SK-N-SH (cell line): ENCODE measurements at regions not wholly inside any gene's neighbourhood (a gene's known extent, or its start where the extent isn't known, plus 50 kb on each side); places are given as distances from the start of the nearest gene placed in this dataset.

ENCODE experiments used
- CTCF ChIA-PET: fragments of 300-600, 350-600 bp; formaldehyde crosslinking; extraction: SDS; loops from one replicate; lab custom pipeline; 2021; lab: Yijun Ruan, JAX
- POLR2A ChIA-PET: fragments of 350-600 bp; sonication (Branson Sonifier 250); formaldehyde crosslinking; extraction: SDS; loops from one replicate; lab custom pipeline; 2020; ENCODE audit warnings: antibody characterized with exemption, inconsistent platforms; lab: Yijun Ruan, JAX
- DNase-seq: peaks from one replicate; pipeline ENCODE4 v3.0.0; 2012
- H2AFZ ChIP-seq: fragments of 200-600 bp; sonication (generic); 2 replicates; pipeline ENCODE4 v1.8.1; 2016; ENCODE audit warnings: antibody characterized with exemption, mild to moderate bottlenecking, low read depth
- H3F3A ChIP-seq: fragments of 200-600 bp; sonication (generic); replicated peaks from 2 replicates; pipeline ENCODE3; 2016; ENCODE audit warnings: antibody characterized with exemption, mild to moderate bottlenecking; ENCODE audit not compliant: insufficient read depth
- H3K27ac ChIP-seq, 2 experiments: fragments of 200-500 bp in 1 of 2; fragments of 200-600 bp in 1 of 2; sonication (Bioruptor generic) in 1 of 2; sonication (generic), shearing (Covaris generic) in 1 of 2; 2 replicates each; pipeline versions ENCODE4 v1.5.1 to v1.6.1; 2014 to 2016; ENCODE audit warnings: low read depth in 2 of 2, inconsistent platforms in 1 of 2, low read length in 1 of 2, mild to moderate bottlenecking in 1 of 2, mixed read lengths in 1 of 2
- H3K27me3 ChIP-seq: fragments of 200-600 bp; sonication (generic), shearing (Covaris generic); 2 replicates; pipeline ENCODE4 v1.6.1; 2016; ENCODE audit warnings: mixed run types; ENCODE audit not compliant: insufficient read depth
- H3K36me3 ChIP-seq, 2 experiments: fragments of 200-500 bp in 1 of 2; fragments of 200-600 bp in 1 of 2; sonication (Bioruptor generic) in 1 of 2; sonication (generic) in 1 of 2; replicated peaks in 1 of 2; 2 replicates each; pipeline versions ENCODE3 to v1.5.1; 2014 to 2016; ENCODE audit warnings: low read length in 1 of 2, mild to moderate bottlenecking in 1 of 2; ENCODE audit not compliant: insufficient read depth in 2 of 2, control insufficient read depth in 1 of 2
- H3K4me1 ChIP-seq, 2 experiments: fragments of 200-500 bp in 1 of 2; fragments of 200-600 bp in 1 of 2; sonication (Bioruptor generic) in 1 of 2; sonication (generic), shearing (Covaris generic) in 1 of 2; 2 replicates each; pipeline versions ENCODE4 v1.5.1 to v1.6.1; 2014 to 2016; ENCODE audit warnings: low read depth in 1 of 2, low read length in 1 of 2, mixed run types in 1 of 2; ENCODE audit not compliant: insufficient read depth in 2 of 2, control insufficient read depth in 1 of 2
- H3K4me2 ChIP-seq: fragments of 200-600 bp; sonication (generic), shearing (Covaris generic); 2 replicates; pipeline ENCODE4 v1.6.1; 2017; ENCODE audit warnings: mixed run types
- H3K4me3 ChIP-seq, 2 experiments: fragments of 200-500 bp in 1 of 2; fragments of 200-600 bp in 1 of 2; sonication (Bioruptor generic) in 1 of 2; sonication (generic), shearing (Covaris generic) in 1 of 2; 2 replicates each; pipeline versions ENCODE4 v1.5.1 to v1.8.1; 2014 to 2016; ENCODE audit warnings: low read depth in 2 of 2, inconsistent platforms in 1 of 2, low read length in 1 of 2, mild to moderate bottlenecking in 1 of 2, mixed read lengths in 1 of 2, moderate library complexity in 1 of 2
- H3K79me2 ChIP-seq: fragments of 200-600 bp; sonication (generic); 2 replicates; pipeline ENCODE4 v1.8.1; 2017; ENCODE audit warnings: mild to moderate bottlenecking; ENCODE audit not compliant: insufficient read depth
- H3K9ac ChIP-seq: fragments of 200-600 bp; sonication (generic); 2 replicates; pipeline ENCODE4 v1.6.1; 2017; ENCODE audit warnings: mixed run types
- H3K9me2 ChIP-seq: fragments of 200-600 bp; sonication (generic); 2 replicates; pipeline ENCODE4 v1.6.1; 2017; ENCODE audit warnings: mixed run types
- H3K9me3 ChIP-seq: fragments of 200-600 bp; sonication (generic); 2 replicates; pipeline ENCODE4 v1.6.1; 2017; ENCODE audit warnings: mixed run types, mild to moderate bottlenecking, moderate library complexity
- H4K20me1 ChIP-seq: fragments of 200-600 bp; sonication (generic); 2 replicates; pipeline ENCODE4 v1.6.1; 2017; ENCODE audit warnings: mild to moderate bottlenecking, mixed run types; ENCODE audit not compliant: insufficient read depth
- CHD2 ChIP-seq: fragments of 150-350 bp; IDR thresholded peaks from 2 replicates; pipeline ENCODE4 v1.6.1; 2018; ENCODE audit warnings: low read length; ENCODE audit not compliant: partially characterized antibody
- ELF1 ChIP-seq: IDR thresholded peaks from 2 replicates; pipeline ENCODE4 v1.4.0; 2012
- EZH2phosphoT487 ChIP-seq: fragments of 200-600 bp; sonication (generic); IDR thresholded peaks from 2 replicates; pipeline ENCODE4 v1.6.1; 2017; ENCODE audit warnings: low read depth, mixed run types, mild to moderate bottlenecking, antibody characterized with exemption, moderate library complexity, borderline replicate concordance
- FOSL2 ChIP-seq: IDR thresholded peaks from 2 replicates; pipeline ENCODE4 v1.4.0; 2012; ENCODE audit warnings: low read depth, mild to moderate bottlenecking, moderate library complexity, borderline replicate concordance
- FOXJ3 ChIP-seq: sonication (generic); formaldehyde crosslinking; IDR thresholded peaks from 2 replicates; pipeline ENCODE4 v1.5.1; 2020; ENCODE audit warnings: mild to moderate bottlenecking, missing genetic modification reagents
- FOXM1 ChIP-seq: IDR thresholded peaks from 2 replicates; pipeline ENCODE4 v1.4.0; 2012; ENCODE audit warnings: low read depth, mild to moderate bottlenecking
- GABPA ChIP-seq: IDR thresholded peaks from 2 replicates; pipeline ENCODE4 v1.4.0; 2012; ENCODE audit warnings: low read depth, mild to moderate bottlenecking
- GATA2 ChIP-seq: sonication (generic); formaldehyde crosslinking; IDR thresholded peaks from 2 replicates; pipeline ENCODE4 v1.5.0; 2020; ENCODE audit warnings: mild to moderate bottlenecking, missing genetic modification reagents
- JUND ChIP-seq: IDR thresholded peaks from 2 replicates; pipeline ENCODE4 v1.4.0; 2012
- MEF2A ChIP-seq: IDR thresholded peaks from 2 replicates; pipeline ENCODE4 v1.4.0; 2012; ENCODE audit warnings: low read depth, borderline replicate concordance
- NRF1 ChIP-seq: IDR thresholded peaks from 2 replicates; pipeline ENCODE4 v1.6.1; 2012; ENCODE audit warnings: low read depth, mild to moderate bottlenecking, low read length
- POLR2AphosphoS5 ChIP-seq: IDR thresholded peaks from 2 replicates; pipeline ENCODE4 v1.6.1; 2012; ENCODE audit warnings: low read depth, low read length
- RFX5 ChIP-seq: IDR thresholded peaks from 2 replicates; pipeline ENCODE4 v1.6.1; 2012; ENCODE audit warnings: mild to moderate bottlenecking, improper control_type of control experiment, low read length
- SIN3A ChIP-seq: IDR thresholded peaks from 2 replicates; pipeline ENCODE4 v1.6.1; 2012; ENCODE audit warnings: low read depth, mild to moderate bottlenecking, low read length, moderate library complexity, borderline replicate concordance
- TAF1 ChIP-seq: IDR thresholded peaks from 2 replicates; pipeline ENCODE4 v1.6.1; 2012; ENCODE audit warnings: low read depth, mild to moderate bottlenecking, low read length, moderate library complexity, borderline replicate concordance
- TEAD4 ChIP-seq: IDR thresholded peaks from 2 replicates; pipeline ENCODE4 v1.4.0; 2012; ENCODE audit warnings: mild to moderate bottlenecking, borderline replicate concordance; ENCODE audit not compliant: insufficient read depth
- YY1 ChIP-seq: IDR thresholded peaks from 2 replicates; pipeline ENCODE4 v1.4.0; 2012; ENCODE audit warnings: low read depth, mild to moderate bottlenecking
- WGBS: methylation state at CpG from one replicate; pipeline ENCODE4 v1.1.6; 2017; ENCODE audit warnings: low lambda C conversion rate; 5-methylcytosine and 5-hydroxymethylcytosine counted together
- TF ChIP-seq, protein P1 (sequence below): fragments of 200-600 bp; sonication (generic); IDR thresholded peaks from 2 replicates; pipeline ENCODE4 v1.6.1; 2017; ENCODE audit warnings: antibody characterized with exemption, mild to moderate bottlenecking, moderate library complexity
- TF ChIP-seq, protein P2 (sequence below): IDR thresholded peaks from 2 replicates; pipeline ENCODE4 v1.4.0; 2012; ENCODE audit warnings: low read depth
- TF ChIP-seq, protein P3 (sequence below): IDR thresholded peaks from 2 replicates; pipeline ENCODE4 v1.4.0; 2012; ENCODE audit warnings: low read depth, borderline replicate concordance

DNA sequence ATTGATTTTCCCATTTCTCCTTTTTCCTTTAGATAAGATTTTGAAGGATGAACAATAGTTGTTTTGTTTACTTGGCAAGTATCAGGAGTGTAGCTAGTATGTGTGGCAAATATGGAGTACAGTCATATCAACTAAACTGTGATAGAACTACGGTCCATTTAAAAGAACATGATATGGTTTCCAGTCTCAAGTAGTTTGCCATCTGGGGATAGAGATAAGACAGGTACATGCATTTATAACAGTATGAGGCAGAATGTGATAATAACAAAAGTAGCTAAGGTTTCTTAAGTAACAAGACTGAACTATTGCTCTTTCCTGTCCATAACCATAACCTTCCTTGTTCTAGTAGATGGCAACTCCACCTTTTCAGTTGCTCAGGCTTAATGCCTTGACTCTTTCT, 75.6 kb upstream of the TACR1 start:
- H3K4me3 ChIP-seq: no peak overlapping the region
- DNase-seq: no peak
- H3K27ac ChIP-seq: no peak overlapping the region
- H3F3A ChIP-seq: peaks cover 11% of the 10 kb centered on the region
- no peaks in the 10 kb centered on the region for H3K36me3 ChIP-seq
- H3K27me3 ChIP-seq: no peaks in the 10 kb centered on the region
- H3K4me2 ChIP-seq: no peak overlapping the region
- WGBS: 96% methylated on average over 1 of the region's 1 CpG
- H4K20me1 ChIP-seq: no peaks in the 10 kb centered on the region
- H3K4me1 ChIP-seq: peaks cover 0 to 14% of the 10 kb centered on the region in 2 experiments; a peak in 2 of 4 replicates
- no peak overlapping the region for H2AFZ ChIP-seq
- H3K9ac ChIP-seq: no peak overlapping the region
- ChIA-PET POLR2A (no interaction called here), CTCF (no interaction called here)
- no peaks in the 10 kb centered on the region for H3K9me2 ChIP-seq
- TF ChIP-seq GABPA (no peak), RFX5 (no peak), EZH2phosphoT487 (no peak), MEF2A (no peak), GATA2 (CRISPR knock-in tag) (no peak), ELF1 (no peak), FOXM1 (no peak), YY1 (no peak), NRF1 (no peak), CHD2 (no peak), TEAD4 (no peak)
- TF ChIP-seq, protein P1, sequence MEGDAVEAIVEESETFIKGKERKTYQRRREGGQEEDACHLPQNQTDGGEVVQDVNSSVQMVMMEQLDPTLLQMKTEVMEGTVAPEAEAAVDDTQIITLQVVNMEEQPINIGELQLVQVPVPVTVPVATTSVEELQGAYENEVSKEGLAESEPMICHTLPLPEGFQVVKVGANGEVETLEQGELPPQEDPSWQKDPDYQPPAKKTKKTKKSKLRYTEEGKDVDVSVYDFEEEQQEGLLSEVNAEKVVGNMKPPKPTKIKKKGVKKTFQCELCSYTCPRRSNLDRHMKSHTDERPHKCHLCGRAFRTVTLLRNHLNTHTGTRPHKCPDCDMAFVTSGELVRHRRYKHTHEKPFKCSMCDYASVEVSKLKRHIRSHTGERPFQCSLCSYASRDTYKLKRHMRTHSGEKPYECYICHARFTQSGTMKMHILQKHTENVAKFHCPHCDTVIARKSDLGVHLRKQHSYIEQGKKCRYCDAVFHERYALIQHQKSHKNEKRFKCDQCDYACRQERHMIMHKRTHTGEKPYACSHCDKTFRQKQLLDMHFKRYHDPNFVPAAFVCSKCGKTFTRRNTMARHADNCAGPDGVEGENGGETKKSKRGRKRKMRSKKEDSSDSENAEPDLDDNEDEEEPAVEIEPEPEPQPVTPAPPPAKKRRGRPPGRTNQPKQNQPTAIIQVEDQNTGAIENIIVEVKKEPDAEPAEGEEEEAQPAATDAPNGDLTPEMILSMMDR: no peak
- no peaks in the 10 kb centered on the region; the same call in 1 of the 2 replicates for H3K9me3 ChIP-seq
- H3K79me2 ChIP-seq: no peaks in the 10 kb centered on the region

DNA sequence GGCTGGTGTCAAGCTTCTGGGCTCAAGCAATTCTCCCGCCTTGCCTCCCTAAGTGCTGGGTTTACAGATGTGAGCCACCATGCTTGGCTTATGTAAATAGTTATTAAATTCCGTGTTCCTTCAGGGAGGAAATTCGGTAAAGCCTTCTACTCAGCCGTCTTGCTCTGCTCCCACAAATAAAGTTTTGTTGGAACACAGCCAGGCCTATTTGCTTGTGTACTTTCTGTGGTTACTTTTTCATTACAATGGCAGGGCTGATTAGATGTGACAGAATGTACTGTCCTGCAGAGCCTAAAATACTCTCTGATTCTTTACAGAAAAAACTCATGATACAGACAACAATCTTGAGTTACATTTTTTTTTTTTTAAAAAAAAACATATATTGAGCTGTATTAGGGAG, 68.8 kb upstream of the TACR1 start:
- DNase-seq: no peak
- Histone ChIP-seq H3K4me2 (no peak overlapping the region), H3F3A (no peaks in the 10 kb centered on the region), H3K27me3 (no peaks in the 10 kb centered on the region), H3K36me3 (no peaks in the 10 kb centered on the region), H3K4me3 (no peak overlapping the region), H3K9me3 (no peaks in the 10 kb centered on the region; the same call in 1 of the 2 replicates), H4K20me1 (no peaks in the 10 kb centered on the region), H3K4me1 (no peaks in the 10 kb centered on the region), H3K27ac (no peak overlapping the region), H3K79me2 (no peaks in the 10 kb centered on the region), H3K9me2 (no peaks in the 10 kb centered on the region), H3K9ac (no peak overlapping the region), H2AFZ (no peak overlapping the region)
- ChIA-PET CTCF (interaction anchor here (1.4 kb wide), 1 partner anchor 69 kb away, joined by 4 read pairs; the partner anchor contains the start of gene TACR1), POLR2A (no interaction called here)
- TF ChIP-seq MEF2A: no peak
- no peak for TF ChIP-seq FOSL2
- no peak for TF ChIP-seq YY1
- no peak for TF ChIP-seq FOXJ3 (CRISPR knock-in tag)
- TF ChIP-seq FOXM1: no peak
- no peak for TF ChIP-seq SIN3A
- no peak for TF ChIP-seq JUND
- TF ChIP-seq, protein P2, sequence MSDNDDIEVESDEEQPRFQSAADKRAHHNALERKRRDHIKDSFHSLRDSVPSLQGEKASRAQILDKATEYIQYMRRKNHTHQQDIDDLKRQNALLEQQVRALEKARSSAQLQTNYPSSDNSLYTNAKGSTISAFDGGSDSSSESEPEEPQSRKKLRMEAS: no peak
- TF ChIP-seq TAF1: no peak
- TF ChIP-seq POLR2AphosphoS5: no peak
- TF ChIP-seq, protein P3, sequence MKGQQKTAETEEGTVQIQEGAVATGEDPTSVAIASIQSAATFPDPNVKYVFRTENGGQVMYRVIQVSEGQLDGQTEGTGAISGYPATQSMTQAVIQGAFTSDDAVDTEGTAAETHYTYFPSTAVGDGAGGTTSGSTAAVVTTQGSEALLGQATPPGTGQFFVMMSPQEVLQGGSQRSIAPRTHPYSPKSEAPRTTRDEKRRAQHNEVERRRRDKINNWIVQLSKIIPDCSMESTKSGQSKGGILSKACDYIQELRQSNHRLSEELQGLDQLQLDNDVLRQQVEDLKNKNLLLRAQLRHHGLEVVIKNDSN: no peak
- WGBS: 77% methylated on average over 4 of the region's 4 CpGs
